SJCRH30 (cell line): ENCODE measurements at regions not wholly inside any gene's neighbourhood (a gene's known extent, or its start where the extent isn't known, plus 50 kb on each side); places are given as distances from the start of the nearest gene placed in this dataset.

Source experiments
- DNase-seq, 2 experiments: peaks; one replicate each; pipeline ENCODE4 v3.0.0-alpha.2; 2015 to 2020
- H3K27ac ChIP-seq: fragments of 250-450 bp; sonication (Bioruptor Pico); 2 replicates; pipeline ENCODE4 v1.5.1; 2020; ENCODE audit warnings: mild to moderate bottlenecking, moderate library complexity
- H3K27me3 ChIP-seq: fragments of 250-450 bp; sonication (Bioruptor Pico); 2 replicates; pipeline ENCODE4 v1.5.1; 2020; ENCODE audit warnings: mild to moderate bottlenecking, moderate library complexity
- H3K36me3 ChIP-seq: fragments of 250-450 bp; sonication (Bioruptor Pico); 2 replicates; pipeline ENCODE4 v1.5.1; 2020; ENCODE audit warnings: mild to moderate bottlenecking, moderate library complexity
- H3K4me1 ChIP-seq: fragments of 250-450 bp; sonication (Bioruptor Pico); 2 replicates; pipeline ENCODE4 v1.5.1; 2020; ENCODE audit warnings: mild to moderate bottlenecking, moderate library complexity
- H3K4me3 ChIP-seq: fragments of 250-450 bp; sonication (Bioruptor Pico); 2 replicates; pipeline ENCODE4 v1.5.1; 2020; ENCODE audit warnings: mild to moderate bottlenecking, moderate library complexity
- H3K9me3 ChIP-seq: fragments of 250-450 bp; sonication (Bioruptor Pico); replicated peaks from 2 replicates; pipeline ENCODE4 v1.5.1; 2020; ENCODE audit warnings: mild to moderate bottlenecking, moderate library complexity

- H3K27me3 ChIP-seq = no peaks in the 10 kb centered on the region
- H3K27ac ChIP-seq = no peak overlapping the region
- peak; percentile 21 to 51 for DNase-seq
- H3K9me3 ChIP-seq = no peaks in the 10 kb centered on the region
- H3K36me3 ChIP-seq = no peaks in the 10 kb centered on the region
- H3K4me3 ChIP-seq = no peak overlapping the region
- no peaks in the 10 kb centered on the region for H3K4me1 ChIP-seq
These were observed 129.7 kb downstream of the FAXC start for GRCh38 chr6:99219788-99220187.

GRCh38 chr6:99216959-99217358 lies 132.5 kb downstream of the FAXC start:
- no peaks in the 10 kb centered on the region for H3K4me1 ChIP-seq
- H3K27me3 ChIP-seq = no peaks in the 10 kb centered on the region
- H3K27ac ChIP-seq = no peak overlapping the region
- H3K36me3 ChIP-seq = no peaks in the 10 kb centered on the region
- H3K4me3 ChIP-seq = no peak overlapping the region
- DNase-seq = no peak
- no peaks in the 10 kb centered on the region for H3K9me3 ChIP-seq

GRCh38 chr6:99195986-99196655 lies 153.4 kb downstream of the FAXC start:
- H3K4me1 ChIP-seq = no peaks in the 10 kb centered on the region
- H3K27me3 ChIP-seq = no peaks in the 10 kb centered on the region
- no peaks in the 10 kb centered on the region for H3K9me3 ChIP-seq
- H3K4me3 ChIP-seq = no peak overlapping the region
- no peak overlapping the region for H3K27ac ChIP-seq
- no peak for DNase-seq
- no peaks in the 10 kb centered on the region for H3K36me3 ChIP-seq

- Histone ChIP-seq H3K4me1 (peaks cover under 1% of the 10 kb centered on the region; the same call in 1 of the 2 replicates), H3K27ac (no peak overlapping the region), H3K4me3 (no peak overlapping the region), H3K9me3 (no peaks in the 10 kb centered on the region), H3K36me3 (no peaks in the 10 kb centered on the region), H3K27me3 (no peaks in the 10 kb centered on the region)
- DNase-seq = no peak
These were observed 156.9 kb downstream of the FAXC start for GRCh38 chr6:99192561-99192960.

GRCh38 chr6:99189823-99190721 lies 159.4 kb downstream of the FAXC start:
- H3K36me3 ChIP-seq = no peaks in the 10 kb centered on the region
- no peak for DNase-seq
- H3K4me1 ChIP-seq = peaks cover 4% of the 10 kb centered on the region; the same call in 1 of the 2 replicates
- no peaks in the 10 kb centered on the region for H3K27me3 ChIP-seq
- no peak overlapping the region for H3K4me3 ChIP-seq
- H3K27ac ChIP-seq = no peak overlapping the region
- H3K9me3 ChIP-seq = no peaks in the 10 kb centered on the region

- Histone ChIP-seq H3K9me3 (no peaks in the 10 kb centered on the region), H3K4me3 (no peak overlapping the region)
- DNase-seq = peak in 1 of 2 experiments; percentile 7
These were observed 162.0 kb downstream of the FAXC start for GRCh38 chr6:99187429-99187828.

GRCh38 chr6:99186417-99186816 lies 163.1 kb downstream of the FAXC start:
- H3K36me3 ChIP-seq = no peaks in the 10 kb centered on the region
- H3K4me1 ChIP-seq = peaks cover 4% of the 10 kb centered on the region; the same call in 1 of the 2 replicates
- no peak overlapping the region for H3K27ac ChIP-seq
- H3K9me3 ChIP-seq = no peaks in the 10 kb centered on the region
- DNase-seq = no peak
- no peak overlapping the region for H3K4me3 ChIP-seq
- H3K27me3 ChIP-seq = no peaks in the 10 kb centered on the region

More at GRCh38 chr6:99187429-99187828, 162.0 kb downstream of the FAXC start:
- H3K4me1 ChIP-seq = peaks cover 4% of the 10 kb centered on the region; the same call in 1 of the 2 replicates
- H3K36me3 ChIP-seq = no peaks in the 10 kb centered on the region
- no peaks in the 10 kb centered on the region for H3K27me3 ChIP-seq
- H3K27ac ChIP-seq = no peak overlapping the region

GRCh38 chr6:99185525-99185924 lies 163.9 kb downstream of the FAXC start:
- no peaks in the 10 kb centered on the region for H3K27me3 ChIP-seq
- H3K36me3 ChIP-seq = no peaks in the 10 kb centered on the region
- no peak overlapping the region for H3K4me3 ChIP-seq
- H3K27ac ChIP-seq = no peak overlapping the region
- no peak for DNase-seq
- H3K9me3 ChIP-seq = no peaks in the 10 kb centered on the region
- H3K4me1 ChIP-seq = peaks cover 4% of the 10 kb centered on the region; the same call in 1 of the 2 replicates

- peaks cover 4% of the 10 kb centered on the region; the same call in 1 of the 2 replicates for H3K4me1 ChIP-seq
- no peak overlapping the region for H3K27ac ChIP-seq
- no peak for DNase-seq
- H3K4me3 ChIP-seq = no peak overlapping the region
- no peaks in the 10 kb centered on the region for H3K27me3 ChIP-seq
- H3K9me3 ChIP-seq = no peaks in the 10 kb centered on the region
- no peaks in the 10 kb centered on the region for H3K36me3 ChIP-seq
These were observed 164.8 kb downstream of the FAXC start for GRCh38 chr6:99184696-99185095.

GRCh38 chr6:99183066-99183465 lies 166.4 kb downstream of the FAXC start:
- Histone ChIP-seq H3K9me3 (no peaks in the 10 kb centered on the region), H3K27me3 (no peaks in the 10 kb centered on the region), H3K4me1 (peaks cover 4% of the 10 kb centered on the region; the same call in 1 of the 2 replicates), H3K36me3 (no peaks in the 10 kb centered on the region), H3K4me3 (no peak overlapping the region), H3K27ac (no peak overlapping the region)
- no peak for DNase-seq

GRCh38 chr6:99181174-99181573 lies 168.3 kb downstream of the FAXC start:
- Histone ChIP-seq H3K4me3 (no peak overlapping the region), H3K27ac (no peak overlapping the region), H3K9me3 (no peaks in the 10 kb centered on the region), H3K36me3 (no peaks in the 10 kb centered on the region), H3K4me1 (no peaks in the 10 kb centered on the region), H3K27me3 (no peaks in the 10 kb centered on the region)
- no peak for DNase-seq

GRCh38 chr6:99178168-99178567 lies 171.3 kb downstream of the FAXC start:
- Histone ChIP-seq H3K4me1 (no peaks in the 10 kb centered on the region), H3K4me3 (no peak overlapping the region), H3K9me3 (no peaks in the 10 kb centered on the region), H3K27me3 (no peaks in the 10 kb centered on the region), H3K36me3 (no peaks in the 10 kb centered on the region), H3K27ac (no peak overlapping the region)
- no peak for DNase-seq

GRCh38 chr6:99177736-99178135 lies 171.7 kb downstream of the FAXC start:
- Histone ChIP-seq H3K4me1 (no peaks in the 10 kb centered on the region), H3K4me3 (no peak overlapping the region), H3K9me3 (no peaks in the 10 kb centered on the region), H3K27ac (no peak overlapping the region), H3K36me3 (no peaks in the 10 kb centered on the region), H3K27me3 (no peaks in the 10 kb centered on the region)
- no peak for DNase-seq

GRCh38 chr6:99165838-99166237 lies 183.6 kb downstream of the FAXC start:
- no peaks in the 10 kb centered on the region for H3K9me3 ChIP-seq
- no peak for DNase-seq

GRCh38 chr6:99152347-99152643 lies 197.2 kb downstream of the FAXC start:
- Histone ChIP-seq H3K4me1 (no peaks in the 10 kb centered on the region), H3K36me3 (no peaks in the 10 kb centered on the region), H3K9me3 (no peaks in the 10 kb centered on the region), H3K27me3 (no peaks in the 10 kb centered on the region), H3K27ac (no peak overlapping the region), H3K4me3 (no peak overlapping the region)
- DNase-seq = no peak

More at GRCh38 chr6:99165838-99166237, 183.6 kb downstream of the FAXC start:
- H3K4me1 ChIP-seq = no peaks in the 10 kb centered on the region
- no peak overlapping the region for H3K4me3 ChIP-seq
- no peaks in the 10 kb centered on the region for H3K27me3 ChIP-seq
- H3K27ac ChIP-seq = no peak overlapping the region
- H3K36me3 ChIP-seq = no peaks in the 10 kb centered on the region
